NCI-H2081 (cell line): ENCODE measurements at regions not wholly inside any gene's neighbourhood (a gene's known extent, or its start where the extent isn't known, plus 50 kb on each side); places are given as distances from the start of the nearest gene placed in this dataset.

ENCODE experiments used
- DNase-seq, 2 experiments: peaks; one replicate each; lab custom pipeline; 2025; lab: John Stamatoyannopoulos, UW

- DNase-seq = no peak
These were observed 346.7 kb upstream of the SLIT2 start for GRCh38 chr4:19905024-19905423.

GRCh38 chr4:19888587-19888986 is 363.1 kb upstream of the SLIT2 start:
- no peak for DNase-seq

- no peak for DNase-seq
These were observed 367.9 kb upstream of the SLIT2 start for GRCh38 chr4:19883841-19884240.

GRCh38 chr4:19880206-19880605 is 371.5 kb upstream of the SLIT2 start:
- no peak for DNase-seq

GRCh38 chr4:19879330-19879729 is 372.4 kb upstream of the SLIT2 start:
- no peak for DNase-seq

GRCh38 chr4:19857991-19858390 is 393.7 kb upstream of the SLIT2 start:
- no peak for DNase-seq

- DNase-seq = peak; percentile 15 to 57
These were observed 394.3 kb upstream of the SLIT2 start for GRCh38 chr4:19857380-19857779.

GRCh38 chr4:19850909-19851308 is 400.8 kb upstream of the SLIT2 start:
- no peak for DNase-seq

- DNase-seq = no peak
These were observed 407.3 kb upstream of the SLIT2 start for GRCh38 chr4:19844446-19844845.

- no peak for DNase-seq
These were observed 409.2 kb upstream of the SLIT2 start for GRCh38 chr4:19842471-19842870.

GRCh38 chr4:19838858-19839257 is 412.8 kb upstream of the SLIT2 start:
- DNase-seq = no peak

GRCh38 chr4:19835429-19835828 is 416.3 kb upstream of the SLIT2 start:
- DNase-seq = no peak

- no peak for DNase-seq
These were observed 419.3 kb upstream of the SLIT2 start for GRCh38 chr4:19832411-19832810.

GRCh38 chr4:19831644-19832285 is 419.9 kb upstream of the SLIT2 start:
- no peak for DNase-seq

- DNase-seq = no peak
These were observed 422.6 kb upstream of the SLIT2 start for GRCh38 chr4:19829101-19829500.

- DNase-seq = peak in 1 of 2 experiments; percentile 15
These were observed 427.9 kb upstream of the SLIT2 start for GRCh38 chr4:19823781-19824180.

GRCh38 chr4:19819737-19820136 is 432.0 kb upstream of the SLIT2 start:
- no peak for DNase-seq

- no peak for DNase-seq
These were observed 441.7 kb upstream of the SLIT2 start for GRCh38 chr4:19809989-19810388.

- DNase-seq = no peak
These were observed 444.2 kb upstream of the SLIT2 start for GRCh38 chr4:19807505-19807904.

GRCh38 chr4:19806865-19807264 is 444.8 kb upstream of the SLIT2 start:
- DNase-seq = no peak

GRCh38 chr4:19803406-19803805 is 448.3 kb upstream of the SLIT2 start:
- DNase-seq = no peak

GRCh38 chr4:19793831-19794230 is 457.9 kb upstream of the SLIT2 start:
- DNase-seq = no peak

GRCh38 chr4:19791422-19792123 is 460.1 kb upstream of the SLIT2 start:
- DNase-seq = no peak

GRCh38 chr4:19786616-19787015 is 465.1 kb upstream of the SLIT2 start:
- no peak for DNase-seq
